ENCODE measurements at regions not wholly inside any gene's neighbourhood (a gene's known extent, or its start where the extent isn't known, plus 50 kb on each side); places are given as distances from the start of the nearest gene placed in this dataset.

- no peaks in the 10 kb centered on the region for H3K4me1 Mint-ChIP-seq (ENCODE audit: low read depth)
- DNase-seq (ENCODE audit: low spot score), result no peak
- no peak for TF ChIP-seq CTCF (IDR thresholded peaks at IDR 0.05)
- H3K27ac Mint-ChIP-seq (ENCODE audit: unreplicated experiment), result no peak overlapping the region
- no peaks in the 10 kb centered on the region for H3K36me3 Mint-ChIP-seq (ENCODE audit: low read depth)
- H3K4me3 Mint-ChIP-seq (ENCODE audit: unreplicated experiment), result no peak overlapping the region
- H3K9me3 Mint-ChIP-seq (ENCODE audit: low read depth), result peaks cover 30% of the 10 kb centered on the region
- H3K27me3 Mint-ChIP-seq (ENCODE audit: low read depth), result no peaks in the 10 kb centered on the region
Observed at GRCh38 chr16:17930280-17930679, 406.3 kb downstream of the NPIPA8 start.

GRCh38 chr16:17926866-17927399, 409.6 kb downstream of the NPIPA8 start:
- no peaks in the 10 kb centered on the region for H3K27me3 Mint-ChIP-seq (ENCODE audit: low read depth)
- peaks cover 28% of the 10 kb centered on the region for H3K9me3 Mint-ChIP-seq (ENCODE audit: low read depth)
- no peak for DNase-seq (ENCODE audit: low spot score)
- H3K4me3 Mint-ChIP-seq (ENCODE audit: unreplicated experiment), result no peak overlapping the region
- no peak for TF ChIP-seq CTCF (IDR thresholded peaks at IDR 0.05)
- no peaks in the 10 kb centered on the region for H3K4me1 Mint-ChIP-seq (ENCODE audit: low read depth)
- no peaks in the 10 kb centered on the region for H3K36me3 Mint-ChIP-seq (ENCODE audit: low read depth)
- H3K27ac Mint-ChIP-seq (ENCODE audit: unreplicated experiment), result no peak overlapping the region

GRCh38 chr16:17926461-17926860, 410.1 kb downstream of the NPIPA8 start:
- no peak overlapping the region for H3K4me3 Mint-ChIP-seq (ENCODE audit: unreplicated experiment)
- no peak for DNase-seq (ENCODE audit: low spot score)
- no peak for TF ChIP-seq CTCF (IDR thresholded peaks at IDR 0.05)
- H3K9me3 Mint-ChIP-seq (ENCODE audit: low read depth), result peaks cover 33% of the 10 kb centered on the region
- no peaks in the 10 kb centered on the region for H3K36me3 Mint-ChIP-seq (ENCODE audit: low read depth)
- H3K4me1 Mint-ChIP-seq (ENCODE audit: low read depth), result no peaks in the 10 kb centered on the region
- H3K27ac Mint-ChIP-seq (ENCODE audit: unreplicated experiment), result no peak overlapping the region
- no peaks in the 10 kb centered on the region for H3K27me3 Mint-ChIP-seq (ENCODE audit: low read depth)

GRCh38 chr16:17925761-17926160, 410.8 kb downstream of the NPIPA8 start:
- DNase-seq (ENCODE audit: low spot score), result no peak
- Mint-ChIP-seq H3K4me1 (ENCODE audit: low read depth) (no peaks in the 10 kb centered on the region), H3K36me3 (ENCODE audit: low read depth) (no peaks in the 10 kb centered on the region), H3K27me3 (ENCODE audit: low read depth) (no peaks in the 10 kb centered on the region), H3K9me3 (ENCODE audit: low read depth) (peaks cover 35% of the 10 kb centered on the region), H3K4me3 (ENCODE audit: unreplicated experiment) (no peak overlapping the region), H3K27ac (ENCODE audit: unreplicated experiment) (no peak overlapping the region)
- TF ChIP-seq CTCF (IDR thresholded peaks at IDR 0.05), result no peak

- DNase-seq (ENCODE audit: low spot score), result no peak
- Mint-ChIP-seq H3K4me1 (ENCODE audit: low read depth) (no peaks in the 10 kb centered on the region), H3K27me3 (ENCODE audit: low read depth) (no peaks in the 10 kb centered on the region), H3K4me3 (ENCODE audit: unreplicated experiment) (no peak overlapping the region), H3K27ac (ENCODE audit: unreplicated experiment) (no peak overlapping the region), H3K9me3 (ENCODE audit: low read depth) (peaks cover 51% of the 10 kb centered on the region), H3K36me3 (ENCODE audit: low read depth) (no peaks in the 10 kb centered on the region)
- TF ChIP-seq CTCF (IDR thresholded peaks at IDR 0.05), result peak; percentile 28
Observed at GRCh38 chr16:17921357-17921978, 415.1 kb downstream of the NPIPA8 start.
